CD14-positive monocyte (primary cell): ENCODE measurements at regions not wholly inside any gene's neighbourhood (a gene's known extent, or its start where the extent isn't known, plus 50 kb on each side); places are given as distances from the start of the nearest gene placed in this dataset.

Source experiments
- DNase-seq, 3 donors: peaks; one replicate each; pipeline ENCODE4 v3.0.0-alpha.2; 2011 to 2022
- H2AFZ ChIP-seq: 2 replicates; pipeline ENCODE4 v1.6.0; 2012; ENCODE audit warnings: mild to moderate bottlenecking, low read depth, low read length, inconsistent platforms; ENCODE audit not compliant: insufficient read depth, poor library complexity, severe bottlenecking
- H3K27ac ChIP-seq, 2 donors: 1 replicate in 1 of 2; 2 replicates in 1 of 2; pipeline ENCODE4 v1.5.1; 2012 to 2013; ENCODE audit warnings: low read length in 2 of 2, control low read depth in 1 of 2, inconsistent platforms in 1 of 2, low read depth in 1 of 2, mild to moderate bottlenecking in 1 of 2
- H3K27me3 ChIP-seq, 2 donors: one replicate each; pipeline versions ENCODE4 v1.6.0 to v1.6.1; 2011 to 2013; ENCODE audit warnings: low read length in 2 of 2; ENCODE audit not compliant: control insufficient read depth in 2 of 2, insufficient read depth in 2 of 2
- H3K36me3 ChIP-seq, 2 donors: replicated peaks in 1 of 2; 1 replicate in 1 of 2; 2 replicates in 1 of 2; pipeline versions ENCODE4 v1.5.1 to v1.6.1; 2012 to 2013; ENCODE audit warnings: low read length in 2 of 2, control low read depth in 1 of 2, inconsistent platforms in 1 of 2, mild to moderate bottlenecking in 1 of 2; ENCODE audit not compliant: insufficient read depth in 2 of 2, control insufficient read depth in 1 of 2
- H3K4me1 ChIP-seq, 2 donors: 1 replicate in 1 of 2; 2 replicates in 1 of 2; pipeline versions ENCODE4 v1.5.1 to v1.6.1; 2012 to 2013; ENCODE audit warnings: low read length in 2 of 2, control low read depth in 1 of 2, inconsistent platforms in 1 of 2, mild to moderate bottlenecking in 1 of 2, moderate library complexity in 1 of 2; ENCODE audit not compliant: insufficient read depth in 2 of 2, control insufficient read depth in 1 of 2
- H3K4me2 ChIP-seq: replicated peaks from 2 replicates; pipeline ENCODE3; 2012; ENCODE audit warnings: low read length, moderate library complexity, mild to moderate bottlenecking; ENCODE audit not compliant: poor library complexity, severe bottlenecking; ENCODE audit errors: extremely low read depth
- H3K4me3 ChIP-seq, 3 experiments: fragments of 200-600 bp in 1 of 3; sonication (generic) in 1 of 3; replicated peaks in 1 of 3; 1 replicate in 2 of 3; 2 replicates in 1 of 3; pipeline ENCODE4 v1.5.1; 2011 to 2013; ENCODE audit warnings: low read length in 3 of 3, mild to moderate bottlenecking in 3 of 3, control low read depth in 2 of 3, low read depth in 2 of 3, inconsistent platforms in 1 of 3, moderate library complexity in 1 of 3
- H3K79me2 ChIP-seq: 2 replicates; pipeline ENCODE4 v1.6.0; 2012; ENCODE audit warnings: mild to moderate bottlenecking, control low read depth, inconsistent platforms, low read length, moderate library complexity; ENCODE audit not compliant: insufficient read depth
- H3K9ac ChIP-seq: 2 replicates; pipeline ENCODE4 v1.6.0; 2017; ENCODE audit warnings: low read length, mild to moderate bottlenecking; ENCODE audit not compliant: insufficient read depth, poor library complexity, severe bottlenecking
- H3K9me3 ChIP-seq, 2 donors: replicated peaks in 1 of 2; 1 replicate in 1 of 2; 2 replicates in 1 of 2; pipeline versions ENCODE4 v1.5.1 to v1.6.1; 2012 to 2013; ENCODE audit warnings: low read length in 2 of 2, control low read depth in 1 of 2; ENCODE audit not compliant: control insufficient read depth in 1 of 2, insufficient read depth in 1 of 2
- H4K20me1 ChIP-seq: 2 replicates; pipeline ENCODE4 v1.6.0; 2012; ENCODE audit warnings: mild to moderate bottlenecking, low read length, control low read depth, moderate library complexity; ENCODE audit not compliant: insufficient read depth
- H3K27ac Mint-ChIP-seq, 7 donors: one replicate each; pipeline ENCODE4 v1.8.0; 2020; ENCODE audit warnings: mild to moderate bottlenecking in 7 of 7, mixed read lengths in 7 of 7, moderate library complexity in 6 of 7, inconsistent platforms in 2 of 7
- H3K27me3 Mint-ChIP-seq, 3 donors: one replicate each; pipeline ENCODE4 v1.8.0; 2021 to 2022; ENCODE audit warnings: low read depth in 3 of 3, mild to moderate bottlenecking in 3 of 3, mixed read lengths in 3 of 3, moderate library complexity in 3 of 3, inconsistent platforms in 1 of 3
- H3K36me3 Mint-ChIP-seq, 2 donors: one replicate each; pipeline ENCODE4 v1.8.0; 2020; ENCODE audit warnings: mixed read lengths in 2 of 2, inconsistent platforms in 1 of 2, mild to moderate bottlenecking in 1 of 2
- H3K4me1 Mint-ChIP-seq: one replicate; pipeline ENCODE4 v1.8.0; 2020; ENCODE audit warnings: mild to moderate bottlenecking, mixed read lengths
- H3K4me3 Mint-ChIP-seq, 2 donors: one replicate each; pipeline ENCODE4 v1.8.0; 2020; ENCODE audit warnings: mild to moderate bottlenecking in 2 of 2, mixed read lengths in 2 of 2, moderate library complexity in 1 of 2
- H3K9me3 Mint-ChIP-seq, 7 donors: one replicate each; pipeline ENCODE4 v1.8.0; 2020 to 2022; ENCODE audit warnings: mixed read lengths in 7 of 7, mild to moderate bottlenecking in 6 of 7, moderate library complexity in 6 of 7, inconsistent platforms in 2 of 7
- WGBS: methylation state at CpG from one replicate; pipeline ENCODE4 v1.1.5; 2013; ENCODE audit warnings: missing lambda C conversion rate; ENCODE audit not compliant: insufficient coverage; 5-methylcytosine and 5-hydroxymethylcytosine counted together
- intact Hi-C, 2 donors: fragments of 100-400 bp; cut with micrococcal nuclease; formaldehyde crosslinking; loops; one replicate each; pipeline versions ENCODE4 v1.15.0 to v1.15.1; 2023
- TF ChIP-seq, protein P1 (sequence below): fragments of 200-600 bp; IDR thresholded peaks from one replicate; pipeline ENCODE4 v1.8.0; 2022; ENCODE audit warnings: antibody characterized with exemption, mild to moderate bottlenecking

DNA sequence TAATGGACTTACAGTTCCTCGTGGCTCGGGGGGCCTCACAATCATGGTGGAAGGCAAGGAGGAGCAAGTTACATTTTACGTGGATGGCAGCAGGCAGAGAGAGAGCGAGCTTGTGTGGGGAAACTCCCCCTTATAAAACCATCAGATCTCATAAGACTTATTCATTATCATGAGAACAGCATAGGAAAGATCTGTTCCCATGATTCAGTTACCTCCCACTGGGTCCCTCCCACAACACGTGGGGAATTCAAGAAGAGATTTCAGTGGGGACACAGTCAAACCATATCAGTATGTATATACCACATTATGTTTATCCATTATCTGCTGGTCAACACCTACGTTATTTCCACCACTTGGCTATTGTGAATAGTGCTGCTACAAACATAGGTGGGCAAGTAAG lies 352.3 kb upstream of the B3GALT2 start:
- no peak overlapping the region for H3K9ac ChIP-seq
- Mint-ChIP-seq H3K4me1 (peaks cover 35% of the 10 kb centered on the region), H3K27me3 (peaks cover 0 to 2% (median 2%) of the 10 kb centered on the region in 3 donors), H3K9me3 (no peaks in the 10 kb centered on the region), H3K4me3 (no peak overlapping the region), H3K36me3 (no peaks in the 10 kb centered on the region), H3K27ac (peak overlapping the region in 3 of 7 donors; percentile 55 to 68 (median 61))
- H3K4me2 ChIP-seq, result no peak overlapping the region
- no peaks in the 10 kb centered on the region for H3K79me2 ChIP-seq
- H4K20me1 ChIP-seq, result no peaks in the 10 kb centered on the region
- WGBS, result no CpG with 5 or more reads among the region's 6 CpGs
- H3K4me3 ChIP-seq, result no peak overlapping the region
- no peak overlapping the region for H3K27ac ChIP-seq
- intact Hi-C loops, result no loop called here
- no peaks in the 10 kb centered on the region for H3K9me3 ChIP-seq
- TF ChIP-seq, protein P1, sequence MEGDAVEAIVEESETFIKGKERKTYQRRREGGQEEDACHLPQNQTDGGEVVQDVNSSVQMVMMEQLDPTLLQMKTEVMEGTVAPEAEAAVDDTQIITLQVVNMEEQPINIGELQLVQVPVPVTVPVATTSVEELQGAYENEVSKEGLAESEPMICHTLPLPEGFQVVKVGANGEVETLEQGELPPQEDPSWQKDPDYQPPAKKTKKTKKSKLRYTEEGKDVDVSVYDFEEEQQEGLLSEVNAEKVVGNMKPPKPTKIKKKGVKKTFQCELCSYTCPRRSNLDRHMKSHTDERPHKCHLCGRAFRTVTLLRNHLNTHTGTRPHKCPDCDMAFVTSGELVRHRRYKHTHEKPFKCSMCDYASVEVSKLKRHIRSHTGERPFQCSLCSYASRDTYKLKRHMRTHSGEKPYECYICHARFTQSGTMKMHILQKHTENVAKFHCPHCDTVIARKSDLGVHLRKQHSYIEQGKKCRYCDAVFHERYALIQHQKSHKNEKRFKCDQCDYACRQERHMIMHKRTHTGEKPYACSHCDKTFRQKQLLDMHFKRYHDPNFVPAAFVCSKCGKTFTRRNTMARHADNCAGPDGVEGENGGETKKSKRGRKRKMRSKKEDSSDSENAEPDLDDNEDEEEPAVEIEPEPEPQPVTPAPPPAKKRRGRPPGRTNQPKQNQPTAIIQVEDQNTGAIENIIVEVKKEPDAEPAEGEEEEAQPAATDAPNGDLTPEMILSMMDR, result no peak
- DNase-seq, result no peak
- H3K36me3 ChIP-seq, result no peaks in the 10 kb centered on the region
- no peak overlapping the region for H2AFZ ChIP-seq
- H3K27me3 ChIP-seq, result no peaks in the 10 kb centered on the region
- peaks cover 15 to 18% of the 10 kb centered on the region in 2 donors for H3K4me1 ChIP-seq

DNA sequence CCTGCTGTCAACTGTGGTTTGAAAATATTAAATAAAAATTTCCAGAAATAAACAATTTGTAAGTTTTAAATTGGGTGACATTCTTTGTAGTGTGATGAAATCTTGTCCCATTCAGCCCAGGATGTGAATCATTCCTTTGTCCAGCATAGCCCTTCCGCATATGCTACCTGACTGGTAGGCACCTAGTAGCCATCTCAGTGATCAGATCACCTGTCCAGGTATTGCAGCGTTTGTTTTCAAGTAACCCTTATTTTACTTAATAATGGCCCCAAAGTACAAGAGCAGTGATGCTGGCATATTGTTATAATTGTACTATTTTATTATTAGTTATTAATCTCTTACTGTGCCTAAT lies 351.6 kb upstream of the B3GALT2 start:
- intact Hi-C loops, result no loop called here
- Histone ChIP-seq H3K27me3 (no peaks in the 10 kb centered on the region), H3K36me3 (no peaks in the 10 kb centered on the region), H3K4me3 (peak overlapping the region in 2 of 3 experiments; percentile 25 to 42), H3K79me2 (no peaks in the 10 kb centered on the region), H3K9ac (no peak overlapping the region), H4K20me1 (no peaks in the 10 kb centered on the region), H2AFZ (no peak overlapping the region), H3K4me1 (peaks cover 15 to 18% of the 10 kb centered on the region in 2 donors), H3K27ac (peak overlapping the region in 1 of 2 donors; percentile 64), H3K4me2 (peak overlapping the region; percentile 59), H3K9me3 (no peaks in the 10 kb centered on the region)
- Mint-ChIP-seq H3K27ac (peak overlapping the region; percentile 27 to 84 (median 72)), H3K36me3 (no peaks in the 10 kb centered on the region), H3K27me3 (peaks cover 0 to 2% (median 2%) of the 10 kb centered on the region in 3 donors), H3K9me3 (peaks cover 0 to under 1% (median 0%) of the 10 kb centered on the region in 7 donors), H3K4me3 (peak overlapping the region in 1 of 2 donors; percentile 73), H3K4me1 (peaks cover 36% of the 10 kb centered on the region)
- TF ChIP-seq, protein P1, result no peak
- WGBS, result no CpG with 5 or more reads among the region's 2 CpGs
- DNase-seq, result peak in 2 of 3 donors; percentile 64 to 75
